Ovary (tissue), 7 donors: ENCODE measurements at regions not wholly inside any gene's neighbourhood (a gene's known extent, or its start where the extent isn't known, plus 50 kb on each side); places are given as distances from the start of the nearest gene placed in this dataset.

Experiments
- DNase-seq, 5 donors: peaks; one replicate each; pipeline ENCODE4 v3.0.0-alpha.2; 2019 to 2020
- H3K27ac ChIP-seq, 2 donors: fragments of 200-600 bp; one replicate each; pipeline versions ENCODE4 v1.5.1 to v1.8.0; 2019 to 2022
- H3K27me3 ChIP-seq: fragments of 200-600 bp; one replicate; pipeline ENCODE4 v1.8.0; 2022
- H3K36me3 ChIP-seq: fragments of 200-600 bp; sonication (generic); one replicate; pipeline ENCODE4 v1.5.1; 2019
- H3K4me1 ChIP-seq: one replicate; pipeline ENCODE4 v1.8.1; 2013; ENCODE audit warnings: mild to moderate bottlenecking, moderate library complexity; ENCODE audit not compliant: insufficient read depth
- H3K4me3 ChIP-seq: fragments of 200-600 bp; sonication (generic); one replicate; pipeline ENCODE4 v1.5.1; 2017
- H3K9me3 ChIP-seq, 2 donors: fragments of 200-600 bp in 1 of 2; sonication (generic) in 1 of 2; one replicate each; pipeline versions ENCODE4 v1.5.1 to v1.8.1; 2013 to 2019; ENCODE audit warnings: mild to moderate bottlenecking in 1 of 2, moderate library complexity in 1 of 2
- CTCF ChIP-seq, 3 donors: fragments of 450-650 bp in 2 of 3; fragments of 200-600 bp in 1 of 3; IDR thresholded peaks; one replicate each; pipeline versions ENCODE4 v1.5.1 to v1.8.0; 2016 to 2022; ENCODE audit warnings: antibody characterized with exemption in 3 of 3, mild to moderate bottlenecking in 1 of 3
- EP300 ChIP-seq: sonication (generic); formaldehyde crosslinking; IDR thresholded peaks from one replicate; pipeline ENCODE4 v1.6.1; 2017; ENCODE audit warnings: antibody characterized with exemption
- POLR2A ChIP-seq: fragments of 450-650 bp; IDR thresholded peaks from one replicate; pipeline ENCODE4 v1.6.1; 2017; ENCODE audit warnings: antibody characterized with exemption, mild to moderate bottlenecking, moderate library complexity
- WGBS, 3 donors: extraction: QIAGEN DNeasy Blood & Tissue Kit in 1 of 3; methylation state at CpG; one replicate each; pipeline versions ENCODE4 v1.1.5 to v1.1.7; 2013 to 2017; 5-methylcytosine and 5-hydroxymethylcytosine counted together
- intact Hi-C, 4 donors: fragments of 100-400 bp; cut with DNase I; formaldehyde crosslinking; loops; one replicate each; pipeline versions ENCODE4 v1.11.0 to v1.15.1; 2022 to 2023
- donor health status: DM: no; HTN: no; CAD: no; lungs with moderate emphysema.
- donor health status: DM: no; HTN: no; CAD: no.
- donor health status: Bipolar disorder and iron deficiency.
- donor health status: DM: no; HTN: no; CAD: no.
- donor health status: DM: yes; HTN: yes; CAD: no.

DNA sequence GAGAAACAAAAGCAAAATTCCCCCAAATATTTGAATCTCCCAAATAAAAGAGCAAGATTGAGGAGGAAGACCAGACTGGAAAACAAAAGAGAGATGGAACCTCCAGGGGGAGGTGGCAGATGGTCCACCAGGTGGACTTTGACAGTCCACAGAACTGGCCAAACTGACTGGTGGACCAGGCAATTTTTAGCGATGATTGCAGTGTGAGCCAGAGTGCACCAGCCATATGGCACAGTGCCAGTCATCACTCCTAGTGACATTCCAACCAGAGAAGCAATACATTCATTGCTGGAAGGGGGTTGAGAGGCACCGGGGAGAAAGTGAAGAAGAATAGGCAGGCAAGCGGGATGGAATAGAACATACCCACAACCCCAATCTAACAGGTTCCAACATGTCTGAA is 182.9 kb downstream of the EXOC5 start:
- Histone ChIP-seq H3K27ac (no peak overlapping the region), H3K9me3 (no peaks in the 10 kb centered on the region), H3K36me3 (no peaks in the 10 kb centered on the region), H3K27me3 (no peaks in the 10 kb centered on the region), H3K4me1 (peaks cover 3% of the 10 kb centered on the region), H3K4me3 (no peak overlapping the region)
- intact Hi-C loops, result no loop called here
- TF ChIP-seq EP300, result no peak
- TF ChIP-seq CTCF (IDR thresholded peaks at IDR 0.05), result no peak
- no peak for DNase-seq
- 45 to 65% (median 49%) methylated on average over 3 of the region's 3 CpGs for WGBS, 3 donors

DNA sequence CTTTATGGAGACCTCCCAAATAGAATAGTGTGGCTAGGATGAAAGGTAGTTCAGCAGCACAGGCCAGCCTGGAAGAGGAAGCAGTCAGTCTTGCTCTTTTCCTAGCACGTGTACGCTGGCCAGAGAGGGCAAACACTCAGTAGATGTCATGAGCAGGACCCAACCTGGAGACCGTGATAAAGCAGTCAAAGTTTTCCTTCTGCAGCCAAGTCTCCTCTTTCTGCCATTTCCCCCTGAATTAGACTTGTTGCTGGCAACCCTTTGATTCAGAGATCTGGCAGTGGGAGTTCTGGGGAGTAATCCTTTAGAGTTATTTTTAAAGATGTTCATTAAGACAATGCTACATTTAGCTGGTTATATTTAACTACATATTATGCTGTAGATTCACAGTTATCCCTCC is 183.7 kb downstream of the EXOC5 start:
- intact Hi-C loops, result no loop called here
- peaks cover 3% of the 10 kb centered on the region for H3K4me1 ChIP-seq
- DNase-seq, result no peak
- H3K9me3 ChIP-seq, result no peaks in the 10 kb centered on the region
- H3K4me3 ChIP-seq, result no peak overlapping the region
- no peaks in the 10 kb centered on the region for H3K27me3 ChIP-seq
- TF ChIP-seq CTCF (IDR thresholded peaks at IDR 0.05) (no peak), POLR2A (no peak), EP300 (no peak)
- H3K27ac ChIP-seq, result no peak overlapping the region
- 25 to 40% (median 37%) methylated on average over 3 of the region's 3 CpGs for WGBS, 3 donors
- H3K36me3 ChIP-seq, result no peaks in the 10 kb centered on the region

- no peak for TF ChIP-seq EP300
- TF ChIP-seq CTCF (IDR thresholded peaks at IDR 0.05), result no peak
- no peak for TF ChIP-seq POLR2A
These were observed 188.0 kb downstream of the EXOC5 start for GRCh38 chr14:57080691-57081090.

DNA sequence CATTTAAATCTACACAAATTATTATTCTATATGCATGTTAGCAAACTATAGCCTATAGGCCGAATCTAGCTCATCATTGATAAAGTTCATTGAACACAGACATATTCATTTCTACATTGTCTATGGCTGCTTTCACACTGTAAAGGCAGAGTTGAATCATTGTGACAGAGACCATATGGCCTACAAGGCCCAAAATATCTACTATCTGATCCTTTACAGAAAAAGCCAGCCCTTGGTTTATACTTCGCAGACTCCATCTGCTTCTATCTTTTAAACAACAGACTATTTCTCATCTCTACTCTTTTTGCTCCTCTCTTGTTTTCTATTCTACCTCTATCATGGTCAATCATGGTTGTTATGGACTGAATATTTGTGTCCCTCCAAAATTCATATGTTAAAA is 190.7 kb downstream of the EXOC5 start:
- intact Hi-C loops, result no loop called here
- WGBS, 3 donors, result 69 to 96% (median 72%) methylated on average over 2 of the region's 2 CpGs
- Histone ChIP-seq H3K36me3 (no peaks in the 10 kb centered on the region), H3K27me3 (no peaks in the 10 kb centered on the region), H3K4me1 (no peaks in the 10 kb centered on the region), H3K4me3 (no peak overlapping the region), H3K27ac (no peak overlapping the region), H3K9me3 (no peaks in the 10 kb centered on the region)
- DNase-seq, result no peak
- no peak for TF ChIP-seq EP300
- TF ChIP-seq CTCF (IDR thresholded peaks at IDR 0.05), result no peak
- no peak for TF ChIP-seq POLR2A

More at GRCh38 chr14:57080691-57081090, 188.0 kb downstream of the EXOC5 start:
- Histone ChIP-seq H3K27ac (no peak overlapping the region), H3K36me3 (no peaks in the 10 kb centered on the region), H3K9me3 (no peaks in the 10 kb centered on the region), H3K4me1 (no peaks in the 10 kb centered on the region), H3K27me3 (no peaks in the 10 kb centered on the region), H3K4me3 (no peak overlapping the region)
- WGBS, 3 donors, result 74 to 79% (median 75%) methylated on average over 3 of the region's 3 CpGs
- intact Hi-C loops, result no loop called here
- no peak for DNase-seq

DNA sequence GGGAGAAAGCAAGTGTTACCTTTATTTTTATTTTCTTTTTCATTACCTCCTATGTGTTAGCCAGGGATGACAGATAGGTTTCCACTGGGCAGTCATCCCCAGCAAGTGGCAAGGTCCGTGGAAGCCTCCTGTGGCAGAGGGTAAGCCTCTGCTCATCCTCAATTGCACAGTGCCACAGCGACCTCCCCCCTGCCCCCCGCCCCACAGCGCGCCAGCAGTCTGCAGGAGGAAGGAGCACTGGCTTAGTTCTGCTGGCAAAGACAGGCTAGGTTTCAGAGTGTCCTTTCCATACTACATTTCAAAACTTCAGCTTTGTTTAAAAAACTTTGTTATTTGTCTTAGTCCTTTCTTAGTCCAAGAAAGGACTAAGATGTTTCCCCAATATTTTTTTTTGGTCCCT is 194.7 kb downstream of the EXOC5 start:
- no peak overlapping the region for H3K4me3 ChIP-seq
- H3K27ac ChIP-seq, result no peak overlapping the region
- TF ChIP-seq POLR2A (no peak), CTCF (IDR thresholded peaks at IDR 0.05) (no peak), EP300 (no peak)
- DNase-seq, result no peak
- 45 to 71% (median 68%) methylated on average over 5 of the region's 5 CpGs for WGBS, 3 donors
- no peaks in the 10 kb centered on the region for H3K4me1 ChIP-seq
- H3K36me3 ChIP-seq, result no peaks in the 10 kb centered on the region
- intact Hi-C loops, result no loop called here
- no peaks in the 10 kb centered on the region for H3K9me3 ChIP-seq
- no peaks in the 10 kb centered on the region for H3K27me3 ChIP-seq
